ENCODE measurements at regions not wholly inside any gene's neighbourhood (a gene's known extent, or its start where the extent isn't known, plus 50 kb on each side); places are given as distances from the start of the nearest gene placed in this dataset.

GRCh38 chr10:71084061-71084817, 128.1 kb upstream of the UNC5B start:
- peaks cover 30% of the 10 kb centered on the region for H3K4me1 Mint-ChIP-seq
- no peak overlapping the region for H3K27ac Mint-ChIP-seq
- peaks cover 22% of the 10 kb centered on the region for H3K27me3 Mint-ChIP-seq (ENCODE audit: low read depth, poor library complexity)
- no peak for DNase-seq
- H3K36me3 Mint-ChIP-seq (ENCODE audit: low read depth): no peaks in the 10 kb centered on the region
- no peaks in the 10 kb centered on the region for H3K9me3 Mint-ChIP-seq
- TF ChIP-seq, protein P1, sequence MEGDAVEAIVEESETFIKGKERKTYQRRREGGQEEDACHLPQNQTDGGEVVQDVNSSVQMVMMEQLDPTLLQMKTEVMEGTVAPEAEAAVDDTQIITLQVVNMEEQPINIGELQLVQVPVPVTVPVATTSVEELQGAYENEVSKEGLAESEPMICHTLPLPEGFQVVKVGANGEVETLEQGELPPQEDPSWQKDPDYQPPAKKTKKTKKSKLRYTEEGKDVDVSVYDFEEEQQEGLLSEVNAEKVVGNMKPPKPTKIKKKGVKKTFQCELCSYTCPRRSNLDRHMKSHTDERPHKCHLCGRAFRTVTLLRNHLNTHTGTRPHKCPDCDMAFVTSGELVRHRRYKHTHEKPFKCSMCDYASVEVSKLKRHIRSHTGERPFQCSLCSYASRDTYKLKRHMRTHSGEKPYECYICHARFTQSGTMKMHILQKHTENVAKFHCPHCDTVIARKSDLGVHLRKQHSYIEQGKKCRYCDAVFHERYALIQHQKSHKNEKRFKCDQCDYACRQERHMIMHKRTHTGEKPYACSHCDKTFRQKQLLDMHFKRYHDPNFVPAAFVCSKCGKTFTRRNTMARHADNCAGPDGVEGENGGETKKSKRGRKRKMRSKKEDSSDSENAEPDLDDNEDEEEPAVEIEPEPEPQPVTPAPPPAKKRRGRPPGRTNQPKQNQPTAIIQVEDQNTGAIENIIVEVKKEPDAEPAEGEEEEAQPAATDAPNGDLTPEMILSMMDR (IDR thresholded peaks at IDR 0.05): no peak
- no peak overlapping the region for H3K4me3 Mint-ChIP-seq

- Mint-ChIP-seq H3K27ac (no peak overlapping the region), H3K4me3 (no peak overlapping the region), H3K27me3 (ENCODE audit: low read depth, poor library complexity) (peaks cover 17% of the 10 kb centered on the region), H3K4me1 (peaks cover 30% of the 10 kb centered on the region), H3K36me3 (ENCODE audit: low read depth) (no peaks in the 10 kb centered on the region), H3K9me3 (no peaks in the 10 kb centered on the region)
- TF ChIP-seq, protein P1 (IDR thresholded peaks at IDR 0.05): no peak
- no peak for DNase-seq
Observed at GRCh38 chr10:71084818-71085126, 127.6 kb upstream of the UNC5B start.

DNA sequence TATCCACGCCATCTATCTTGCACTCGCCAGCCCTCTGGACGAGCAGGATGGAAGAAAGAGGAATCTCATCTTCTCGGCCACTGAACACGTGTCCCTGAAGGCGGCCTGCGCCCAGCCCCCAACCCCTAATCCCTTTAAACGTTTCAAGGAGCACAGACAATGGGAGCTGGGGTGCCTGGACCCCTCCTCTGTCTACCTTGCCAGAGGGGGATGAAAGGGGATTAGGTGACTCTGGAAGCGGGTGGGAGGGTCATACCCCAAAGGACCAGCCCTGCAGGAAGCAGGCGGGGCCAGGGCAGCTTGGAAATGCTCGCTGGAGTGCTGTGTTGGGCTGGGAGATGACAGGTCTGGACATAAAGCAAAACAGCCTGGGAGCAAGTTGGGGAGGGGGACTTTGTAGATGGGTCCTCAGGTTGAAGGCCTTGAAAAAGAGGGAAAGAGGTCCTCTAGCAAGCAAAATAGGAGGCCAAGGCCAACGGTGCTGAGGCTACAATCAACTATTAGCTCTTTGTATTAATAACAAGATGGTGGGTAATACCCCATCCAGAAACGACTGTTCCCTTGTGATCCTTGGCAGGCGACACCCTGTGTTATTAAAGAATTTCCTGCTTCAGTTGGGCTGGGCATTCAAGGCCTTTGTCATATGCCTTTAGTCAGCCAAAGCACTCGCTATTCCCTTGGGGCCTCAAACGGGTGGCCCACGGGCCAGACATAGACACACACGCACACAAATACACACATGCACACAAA, 126.5 kb upstream of the UNC5B start:
- peaks cover 38% of the 10 kb centered on the region for H3K4me1 Mint-ChIP-seq
- H3K9me3 Mint-ChIP-seq: no peaks in the 10 kb centered on the region
- H3K27me3 Mint-ChIP-seq (ENCODE audit: low read depth, poor library complexity): peaks cover 18% of the 10 kb centered on the region
- TF ChIP-seq, protein P1 (IDR thresholded peaks at IDR 0.05): no peak
- H3K27ac Mint-ChIP-seq: no peak overlapping the region
- no peak for DNase-seq
- no peak overlapping the region for H3K4me3 Mint-ChIP-seq
- H3K36me3 Mint-ChIP-seq (ENCODE audit: low read depth): no peaks in the 10 kb centered on the region

DNA sequence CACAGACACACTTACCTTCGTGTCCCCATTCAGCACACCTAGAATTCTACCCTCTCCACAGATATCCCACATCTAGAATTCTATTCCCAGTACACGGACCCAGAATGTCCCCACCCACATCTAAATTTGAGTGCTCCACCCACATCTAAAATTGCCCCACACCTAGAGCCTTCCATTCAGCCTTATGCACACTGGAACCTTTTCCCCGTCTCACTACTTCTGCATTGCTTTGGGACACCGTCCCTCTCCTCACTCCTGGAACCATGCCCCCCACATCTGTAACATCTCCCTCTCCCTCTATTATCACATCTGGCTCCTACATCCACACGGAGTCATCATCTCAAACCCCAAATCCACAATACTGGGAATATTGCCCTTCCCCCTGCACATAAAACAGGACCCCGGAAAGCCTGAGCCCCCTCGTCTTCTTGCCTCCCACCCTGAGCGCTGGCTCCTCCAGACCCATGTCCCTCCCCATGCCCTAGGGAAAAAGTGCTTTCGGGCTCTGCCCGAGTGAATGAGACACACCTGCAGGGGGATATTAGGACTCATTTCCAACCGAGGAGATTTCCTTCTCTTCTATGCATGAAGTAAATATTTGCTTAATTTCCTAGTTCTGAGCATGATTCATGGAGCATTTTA, 125.8 kb upstream of the UNC5B start:
- H3K27ac Mint-ChIP-seq: no peak overlapping the region
- H3K4me1 Mint-ChIP-seq: peaks cover 38% of the 10 kb centered on the region
- H3K4me3 Mint-ChIP-seq: no peak overlapping the region
- H3K9me3 Mint-ChIP-seq: no peaks in the 10 kb centered on the region
- peaks cover 13% of the 10 kb centered on the region for H3K27me3 Mint-ChIP-seq (ENCODE audit: low read depth, poor library complexity)
- no peak for DNase-seq
- H3K36me3 Mint-ChIP-seq (ENCODE audit: low read depth): no peaks in the 10 kb centered on the region
- TF ChIP-seq, protein P1 (IDR thresholded peaks at IDR 0.05): no peak

DNA sequence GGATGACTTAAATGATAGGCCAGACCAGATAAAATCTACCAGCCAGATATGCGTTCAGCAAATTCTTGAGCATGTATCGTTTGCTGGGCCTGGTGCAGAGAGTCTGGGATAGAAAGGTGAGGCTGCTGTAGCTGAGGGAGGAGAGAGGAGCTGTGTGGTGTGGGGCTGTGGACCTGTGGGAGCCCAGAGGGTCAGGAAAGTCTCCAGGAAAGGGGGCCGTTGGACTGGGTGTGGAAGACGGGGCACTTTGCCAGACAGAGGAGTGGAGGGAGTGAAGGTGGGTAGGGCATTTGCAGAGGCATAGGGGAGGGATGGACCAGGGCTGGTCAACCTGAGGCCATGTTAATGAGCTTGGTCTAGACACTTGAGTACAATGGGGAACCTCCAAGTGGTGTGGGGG, 124.7 kb upstream of the UNC5B start:
- TF ChIP-seq, protein P1 (IDR thresholded peaks at IDR 0.05): no peak
- Mint-ChIP-seq H3K4me1 (peaks cover 39% of the 10 kb centered on the region), H3K4me3 (no peak overlapping the region), H3K27ac (no peak overlapping the region), H3K27me3 (ENCODE audit: low read depth, poor library complexity) (peaks cover 9% of the 10 kb centered on the region), H3K36me3 (ENCODE audit: low read depth) (no peaks in the 10 kb centered on the region), H3K9me3 (no peaks in the 10 kb centered on the region)
- no peak for DNase-seq

All from nephron progenitor cell (in vitro differentiated cells).